ENCODE measurements at regions not wholly inside any gene's neighbourhood (a gene's known extent, or its start where the extent isn't known, plus 50 kb on each side); places are given as distances from the start of the nearest gene placed in this dataset.

DNA sequence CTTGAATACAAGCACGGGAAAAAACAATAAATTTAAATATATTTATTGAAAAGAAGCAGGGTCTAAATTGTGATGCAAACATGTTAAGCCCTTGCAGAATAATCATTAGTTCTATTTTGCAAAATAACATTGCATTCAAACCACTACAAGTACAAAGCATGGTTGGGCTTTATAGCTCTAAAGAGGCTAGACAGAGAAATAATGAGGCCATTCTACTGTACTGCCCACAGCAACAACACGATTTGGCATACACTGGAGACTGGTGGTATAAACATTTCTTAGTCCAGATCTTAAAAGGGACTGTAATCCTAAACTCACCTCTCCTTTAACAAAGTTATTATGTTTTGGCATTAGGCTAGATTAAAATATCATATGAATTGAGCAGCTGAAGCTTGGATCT is 204.3 kb upstream of the LRIG1 start:
- no peak for TF ChIP-seq CTCF (IDR thresholded peaks at IDR 0.05)
- no peak for TF ChIP-seq POLR2A (IDR thresholded peaks at IDR 0.05)
- no peak for TF ChIP-seq EP300 (IDR thresholded peaks at IDR 0.05; ENCODE audit: low read depth)

All from transverse colon (tissue), 3 donors.